ENCODE measurements at regions not wholly inside any gene's neighbourhood (a gene's known extent, or its start where the extent isn't known, plus 50 kb on each side); places are given as distances from the start of the nearest gene placed in this dataset.

- no peak overlapping the region for H3K27ac ChIP-seq
- whole genome bisulfite sequencing, result 43% methylated on average over 6 of the region's 6 CpGs
- intact Hi-C loops (cut with DNase I), result no loop called here
- H3K9me3 ChIP-seq, result no peaks in the 10 kb centered on the region
- no peaks in the 10 kb centered on the region for H3K36me3 ChIP-seq
- H3K27me3 ChIP-seq (replicated peaks; ENCODE audit: insufficient read depth), result no peaks in the 10 kb centered on the region
- no peak overlapping the region for H3K4me3 ChIP-seq
- TF ChIP-seq CTCF (IDR thresholded peaks at IDR 0.05), result no peak
- TF ChIP-seq POLR2AphosphoS5 (IDR thresholded peaks at IDR 0.05), result no peak
- TF ChIP-seq POLR2A (IDR thresholded peaks at IDR 0.05), result no peak
- H3K4me1 ChIP-seq (replicated peaks), result no peaks in the 10 kb centered on the region
- DNase-seq (ENCODE audit: low spot score), result no peak
Measured at GRCh38 chr18:64202210-64202836, 53.4 kb upstream of the LINC00305 start.

GRCh38 chr18:64201781-64202180 lies 52.9 kb upstream of the LINC00305 start:
- Histone ChIP-seq H3K36me3 (no peaks in the 10 kb centered on the region), H3K27ac (no peak overlapping the region), H3K27me3 (replicated peaks; ENCODE audit: insufficient read depth) (no peaks in the 10 kb centered on the region), H3K4me3 (no peak overlapping the region), H3K9me3 (no peaks in the 10 kb centered on the region), H3K4me1 (replicated peaks) (no peaks in the 10 kb centered on the region)
- DNase-seq (ENCODE audit: low spot score), result no peak
- TF ChIP-seq POLR2AphosphoS5 (IDR thresholded peaks at IDR 0.05), result no peak
- TF ChIP-seq CTCF (IDR thresholded peaks at IDR 0.05), result no peak
- no peak for TF ChIP-seq POLR2A (IDR thresholded peaks at IDR 0.05)
- WGBS, result 65% methylated on average over 2 of the region's 2 CpGs
- intact Hi-C loops (cut with DNase I), result no loop called here

GRCh38 chr18:64199581-64199980 lies 50.7 kb upstream of the LINC00305 start:
- WGBS, result 94% methylated on average over 1 of the region's 1 CpG
- H3K27me3 ChIP-seq (replicated peaks; ENCODE audit: insufficient read depth), result no peaks in the 10 kb centered on the region
- intact Hi-C loops (cut with DNase I), result no loop called here
- H3K4me3 ChIP-seq, result no peak overlapping the region
- DNase-seq (ENCODE audit: low spot score), result no peak
- H3K9me3 ChIP-seq, result no peaks in the 10 kb centered on the region
- no peaks in the 10 kb centered on the region for H3K36me3 ChIP-seq
- H3K27ac ChIP-seq, result no peak overlapping the region
- no peaks in the 10 kb centered on the region for H3K4me1 ChIP-seq (replicated peaks)
- TF ChIP-seq POLR2A (IDR thresholded peaks at IDR 0.05) (no peak), POLR2AphosphoS5 (IDR thresholded peaks at IDR 0.05) (no peak), CTCF (IDR thresholded peaks at IDR 0.05) (no peak)

Small RNA genes in the stretch of these regions (small RNA-seq; reads per million reads assigned to genes)
- gene AC027506.1, result 0 reads per million in 2 donors
